CD4-positive, alpha-beta T cell treated with Interleukin-1 beta for 1 hour (primary cell): ENCODE measurements at regions not wholly inside any gene's neighbourhood (a gene's known extent, or its start where the extent isn't known, plus 50 kb on each side); places are given as distances from the start of the nearest gene placed in this dataset.
"Not testable (repeated sequence)": the region's sequence is repeated elsewhere in the genome, so short reads cannot be mapped to it uniquely, and the experiment has no call there.

Experiments used
- DNase-seq, 2 donors: peaks; one replicate each; pipeline ENCODE4 v3.0.0-alpha.2; 2020 to 2022

GRCh38 chr9:6103911-6104310 is 88.5 kb upstream of the RANBP6 start:
- not testable (repeated sequence) for DNase-seq

GRCh38 chr9:6102336-6102987 is 87.0 kb upstream of the RANBP6 start:
- DNase-seq: not testable (repeated sequence)

GRCh38 chr9:6101725-6102124 is 86.3 kb upstream of the RANBP6 start:
- DNase-seq: not testable (repeated sequence)

GRCh38 chr9:6099346-6099745 is 83.9 kb upstream of the RANBP6 start:
- DNase-seq: not testable (repeated sequence)

GRCh38 chr9:6098431-6098830 is 83.0 kb upstream of the RANBP6 start:
- no peak for DNase-seq

- no peak for DNase-seq
Measured at GRCh38 chr9:6096821-6097220, 81.4 kb upstream of the RANBP6 start.

GRCh38 chr9:6090277-6091210 is 75.1 kb upstream of the RANBP6 start:
- DNase-seq: no peak

- no peak for DNase-seq
Measured at GRCh38 chr9:6089300-6089699, 73.9 kb upstream of the RANBP6 start.

- DNase-seq: no peak
Measured at GRCh38 chr9:6086006-6086655, 70.7 kb upstream of the RANBP6 start.

- DNase-seq: peak; percentile 75
Measured at GRCh38 chr9:6080154-6080716, 64.8 kb upstream of the RANBP6 start.

- DNase-seq: no peak
Measured at GRCh38 chr9:6079386-6079785, 64.0 kb upstream of the RANBP6 start.

- no peak for DNase-seq
Measured at GRCh38 chr9:6078382-6079105, 63.1 kb upstream of the RANBP6 start.

GRCh38 chr9:6076851-6077250 is 61.4 kb upstream of the RANBP6 start:
- no peak for DNase-seq

- DNase-seq: no peak
Measured at GRCh38 chr9:6073731-6074130, 58.3 kb upstream of the RANBP6 start.

- DNase-seq: no peak
Measured at GRCh38 chr9:6072865-6073264, 57.4 kb upstream of the RANBP6 start.

GRCh38 chr9:6072453-6072852 is 57.0 kb upstream of the RANBP6 start:
- DNase-seq: no peak

- DNase-seq: peak; percentile 28 to 62
Measured at GRCh38 chr9:6068983-6069382, 53.6 kb upstream of the RANBP6 start.

- no peak for DNase-seq
Measured at GRCh38 chr9:6067426-6067825, 52.0 kb upstream of the RANBP6 start.
